GM12875 (cell line): ENCODE measurements at regions not wholly inside any gene's neighbourhood (a gene's known extent, or its start where the extent isn't known, plus 50 kb on each side); places are given as distances from the start of the nearest gene placed in this dataset.

Source experiments
- H3K4me3 ChIP-seq: one replicate; pipeline ENCODE4 v1.5.1; 2011; ENCODE audit warnings: low read depth, low read length, control low read depth
- TF ChIP-seq, protein P1 (sequence below): IDR thresholded peaks from 2 replicates; pipeline ENCODE4 v1.5.1; 2011; ENCODE audit warnings: low read depth, mild to moderate bottlenecking, control low read depth, inconsistent platforms, low read length, moderate library complexity, borderline replicate concordance; ENCODE audit not compliant: insufficient read depth

DNA sequence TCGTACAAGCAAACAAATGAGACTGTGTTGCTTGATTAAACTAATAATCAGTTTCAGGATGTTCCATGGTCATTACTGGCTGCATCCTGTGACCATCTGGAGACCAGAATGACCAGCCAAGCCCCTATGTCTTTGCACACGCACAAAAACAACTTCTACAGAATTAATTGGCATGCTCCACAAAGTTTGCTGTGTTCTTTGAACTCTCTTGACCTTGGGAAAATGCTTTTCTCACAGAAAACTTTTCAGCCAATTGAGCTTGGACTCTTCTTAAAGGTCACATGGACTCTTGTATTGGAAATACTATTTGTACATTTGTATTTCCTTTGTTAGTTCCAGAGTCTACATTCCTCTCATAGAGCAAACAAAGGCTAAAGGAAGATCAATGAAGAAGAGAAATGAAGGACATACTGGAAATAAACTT lies 147.8 kb downstream of the ARRDC3 start:
- TF ChIP-seq, protein P1, sequence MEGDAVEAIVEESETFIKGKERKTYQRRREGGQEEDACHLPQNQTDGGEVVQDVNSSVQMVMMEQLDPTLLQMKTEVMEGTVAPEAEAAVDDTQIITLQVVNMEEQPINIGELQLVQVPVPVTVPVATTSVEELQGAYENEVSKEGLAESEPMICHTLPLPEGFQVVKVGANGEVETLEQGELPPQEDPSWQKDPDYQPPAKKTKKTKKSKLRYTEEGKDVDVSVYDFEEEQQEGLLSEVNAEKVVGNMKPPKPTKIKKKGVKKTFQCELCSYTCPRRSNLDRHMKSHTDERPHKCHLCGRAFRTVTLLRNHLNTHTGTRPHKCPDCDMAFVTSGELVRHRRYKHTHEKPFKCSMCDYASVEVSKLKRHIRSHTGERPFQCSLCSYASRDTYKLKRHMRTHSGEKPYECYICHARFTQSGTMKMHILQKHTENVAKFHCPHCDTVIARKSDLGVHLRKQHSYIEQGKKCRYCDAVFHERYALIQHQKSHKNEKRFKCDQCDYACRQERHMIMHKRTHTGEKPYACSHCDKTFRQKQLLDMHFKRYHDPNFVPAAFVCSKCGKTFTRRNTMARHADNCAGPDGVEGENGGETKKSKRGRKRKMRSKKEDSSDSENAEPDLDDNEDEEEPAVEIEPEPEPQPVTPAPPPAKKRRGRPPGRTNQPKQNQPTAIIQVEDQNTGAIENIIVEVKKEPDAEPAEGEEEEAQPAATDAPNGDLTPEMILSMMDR, result no peak
- H3K4me3 ChIP-seq, result no peak overlapping the region

GRCh38 chr5:91232523-91232922 lies 150.6 kb downstream of the ARRDC3 start:
- TF ChIP-seq, protein P1, result no peak
- no peak overlapping the region for H3K4me3 ChIP-seq

DNA sequence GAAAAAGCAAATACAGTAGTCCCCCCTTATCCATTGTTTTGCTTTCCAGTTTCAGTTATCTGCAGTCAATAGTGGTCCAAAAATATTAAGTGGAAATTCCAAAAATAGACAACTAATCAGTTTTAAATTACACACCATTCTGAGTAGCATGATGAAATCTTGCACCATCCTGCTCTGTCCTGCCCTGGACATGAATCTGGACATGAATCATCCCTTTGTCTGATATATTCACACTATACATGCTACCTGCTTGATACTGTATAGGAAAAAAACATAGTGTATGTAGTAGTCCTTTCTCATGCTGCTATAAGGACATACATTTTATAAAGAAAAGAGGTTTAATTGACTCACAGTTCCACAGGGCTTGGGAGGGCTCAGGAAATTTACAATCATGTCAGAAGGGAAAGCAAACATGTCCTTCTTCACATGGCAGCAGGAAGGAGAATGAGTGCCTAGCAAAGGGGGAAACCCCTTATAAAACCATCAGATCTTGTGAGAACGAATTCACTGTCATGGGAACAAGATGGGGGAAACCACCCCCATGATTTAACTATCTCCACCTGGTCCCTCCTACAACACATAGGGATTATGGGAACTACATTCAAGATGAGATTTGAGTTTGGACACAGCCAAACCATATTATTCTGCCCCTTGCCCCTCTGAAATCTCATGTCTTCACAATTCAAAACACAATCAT lies 153.9 kb downstream of the ARRDC3 start:
- TF ChIP-seq, protein P1, result no peak
- H3K4me3 ChIP-seq, result no peak overlapping the region

- TF ChIP-seq, protein P1, result no peak
- no peak overlapping the region for H3K4me3 ChIP-seq
These were observed 154.9 kb downstream of the ARRDC3 start for GRCh38 chr5:91228188-91228587.

- TF ChIP-seq, protein P1, result peak; percentile 49
- H3K4me3 ChIP-seq, result no peak overlapping the region
These were observed 157.1 kb downstream of the ARRDC3 start for GRCh38 chr5:91225848-91226686.

DNA sequence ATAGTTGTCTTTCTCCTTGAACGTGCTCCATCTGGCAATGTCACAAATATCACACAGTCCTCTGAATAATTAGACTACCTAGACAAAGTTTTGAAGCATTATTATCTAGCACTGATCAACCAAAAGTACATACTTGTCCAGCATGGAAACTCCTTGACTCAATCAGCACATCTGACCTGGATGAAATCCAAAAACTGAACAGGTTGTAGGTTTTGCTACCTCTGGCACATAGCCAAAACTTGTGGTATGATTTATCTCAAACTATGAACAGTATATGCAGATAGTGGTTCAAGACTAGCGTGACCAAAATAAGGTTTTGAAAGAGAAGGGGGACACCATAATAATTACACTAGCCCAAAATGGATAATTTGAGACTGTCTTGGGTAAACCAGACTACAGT lies 158.1 kb downstream of the ARRDC3 start:
- no peak overlapping the region for H3K4me3 ChIP-seq
- TF ChIP-seq, protein P1, result no peak

DNA sequence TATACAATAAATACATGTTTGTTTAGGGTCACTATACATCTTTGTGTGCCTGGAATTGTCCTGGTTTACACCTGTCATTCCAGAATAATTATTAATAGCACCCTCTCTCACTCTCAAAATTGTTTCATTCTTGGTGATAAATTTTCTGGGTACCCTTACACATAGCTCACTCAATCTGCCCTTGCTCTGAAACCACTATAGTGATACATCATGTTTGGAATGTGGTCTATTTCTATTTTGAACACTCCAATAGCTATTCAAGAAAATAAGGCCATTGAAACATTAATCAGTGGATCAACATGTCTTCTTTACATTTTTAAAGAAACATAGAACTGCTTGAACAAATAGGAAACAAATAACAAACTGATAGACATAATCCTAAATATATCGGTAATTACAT lies 158.7 kb downstream of the ARRDC3 start:
- no peak overlapping the region for H3K4me3 ChIP-seq
- TF ChIP-seq, protein P1, result no peak
